ENCODE measurements at regions not wholly inside any gene's neighbourhood (a gene's known extent, or its start where the extent isn't known, plus 50 kb on each side); places are given as distances from the start of the nearest gene placed in this dataset.
A peak's percentile ranks its signal among the peaks of the same experiment; 100 is the strongest.
"Not testable (repeated sequence)": the region's sequence is repeated elsewhere in the genome, so short reads cannot be mapped to it uniquely, and the experiment has no call there.

GRCh38 chr10:46786518-46787320 lies 124.5 kb upstream of the PTPN20 start:
- H3K27me3 ChIP-seq; H3K9me3 ChIP-seq; H3K4me1 ChIP-seq; intact Hi-C loops (cut with DNase I; ENCODE audit: low total_unique reads); H3K36me3 ChIP-seq: not testable (repeated sequence)
- peak; percentile 31 to 65 for DNase-seq
- H3K27ac ChIP-seq = peak overlapping the region; percentile 42 to 68
- peak overlapping the region; percentile 34 to 73 for H3K4me3 ChIP-seq

- intact Hi-C loops (cut with DNase I; ENCODE audit: low total_unique reads) = no loop called here
- Histone ChIP-seq H3K27me3 (no peaks in the 10 kb centered on the region), H3K36me3 (no peaks in the 10 kb centered on the region), H3K4me3 (peak overlapping the region in 1 of 2 donors; percentile 73), H3K4me1 (no peaks in the 10 kb centered on the region), H3K27ac (peak overlapping the region in 1 of 2 donors; percentile 68), H3K9me3 (no peaks in the 10 kb centered on the region)
- no peak for DNase-seq
- TF ChIP-seq CTCF (IDR thresholded peaks at IDR 0.05) = no peak
- no peak for TF ChIP-seq POLR2A (IDR thresholded peaks at IDR 0.05)
Measured at GRCh38 chr10:46787321-46787615, 124.0 kb upstream of the PTPN20 start.

DNA sequence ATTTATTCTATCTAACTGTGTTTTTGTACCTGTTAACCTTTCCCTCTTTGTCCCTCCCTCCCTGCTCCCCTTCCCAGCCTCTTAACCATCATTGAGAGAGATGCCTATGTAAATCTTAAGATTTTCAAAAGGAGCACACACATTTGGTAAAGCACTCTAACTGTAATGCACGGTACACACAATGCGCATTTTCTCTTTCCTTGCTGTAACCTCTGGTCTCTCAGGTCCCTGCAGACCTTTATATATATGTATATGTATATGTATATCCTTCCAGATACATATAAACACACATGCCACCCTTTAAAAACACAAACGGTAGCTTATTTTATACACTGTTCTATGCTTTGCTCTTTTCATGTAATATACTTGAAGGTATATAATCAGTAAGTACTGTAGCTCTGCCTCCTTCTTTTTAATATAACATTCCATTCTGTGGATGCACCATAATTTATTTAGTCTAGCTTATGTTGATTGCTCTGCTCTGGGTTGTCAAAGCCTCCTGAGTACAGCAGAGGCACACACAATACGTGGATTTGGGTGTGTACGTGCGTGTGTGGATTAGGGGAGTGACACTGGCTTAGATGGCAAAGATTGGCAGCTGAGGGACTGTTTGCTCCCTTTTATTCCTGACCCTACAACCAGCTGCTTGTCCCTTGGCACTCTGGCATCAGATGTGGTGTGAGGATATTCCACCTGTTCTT lies 118.4 kb upstream of the PTPN20 start:
- DNase-seq, H3K9me3 ChIP-seq: not testable (repeated sequence)

DNA sequence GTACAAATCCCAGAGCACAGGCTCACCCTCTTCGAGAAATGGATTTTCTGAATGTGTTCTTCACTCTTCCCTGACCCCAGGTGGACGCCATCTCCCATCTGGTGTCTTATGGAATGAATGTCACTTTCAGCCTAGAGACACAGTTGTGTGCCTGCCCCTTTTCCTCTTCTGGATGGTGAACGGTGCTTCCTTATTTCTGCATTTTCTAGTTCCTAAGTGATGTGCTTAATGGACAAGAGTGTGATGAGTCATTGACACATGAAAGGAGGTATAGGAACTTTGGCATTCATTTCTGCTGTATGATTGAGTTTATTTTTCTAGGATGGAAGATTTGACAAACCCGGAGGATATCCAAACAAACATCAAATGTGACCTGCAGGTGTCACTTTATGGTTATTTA lies 114.9 kb upstream of the PTPN20 start:
- H3K9me3 ChIP-seq; DNase-seq; H3K27ac ChIP-seq; H3K27me3 ChIP-seq; H3K4me3 ChIP-seq; H3K4me1 ChIP-seq; H3K36me3 ChIP-seq; intact Hi-C loops (cut with DNase I; ENCODE audit: low total_unique reads): not testable (repeated sequence)

More for the DNA sequence above, 118.4 kb upstream of the PTPN20 start:
- H3K27ac ChIP-seq; H3K4me1 ChIP-seq; intact Hi-C loops (cut with DNase I; ENCODE audit: low total_unique reads); H3K36me3 ChIP-seq; H3K27me3 ChIP-seq; H3K4me3 ChIP-seq: not testable (repeated sequence)

DNA sequence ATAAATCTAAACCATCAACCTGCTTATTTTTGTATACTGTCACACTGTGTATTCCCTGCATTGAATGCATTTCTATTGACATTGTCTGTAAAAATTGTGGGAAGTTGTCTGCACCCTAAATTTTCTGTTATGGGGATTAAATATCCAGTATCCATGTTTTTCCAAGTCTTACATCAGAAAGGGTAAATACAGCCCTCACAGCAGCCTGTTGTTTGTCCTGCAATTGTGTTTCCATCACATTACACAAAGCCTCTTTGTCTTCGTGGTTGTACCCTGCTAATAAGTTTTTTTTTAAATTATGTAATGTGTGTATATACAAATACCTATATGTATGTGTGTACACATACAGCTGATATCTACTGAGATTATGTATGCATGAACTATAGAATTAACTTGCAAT lies 109.2 kb upstream of the PTPN20 start:
- DNase-seq; H3K4me3 ChIP-seq; H3K27me3 ChIP-seq; intact Hi-C loops (cut with DNase I; ENCODE audit: low total_unique reads); H3K36me3 ChIP-seq; H3K9me3 ChIP-seq; H3K4me1 ChIP-seq; H3K27ac ChIP-seq: not testable (repeated sequence)

DNA sequence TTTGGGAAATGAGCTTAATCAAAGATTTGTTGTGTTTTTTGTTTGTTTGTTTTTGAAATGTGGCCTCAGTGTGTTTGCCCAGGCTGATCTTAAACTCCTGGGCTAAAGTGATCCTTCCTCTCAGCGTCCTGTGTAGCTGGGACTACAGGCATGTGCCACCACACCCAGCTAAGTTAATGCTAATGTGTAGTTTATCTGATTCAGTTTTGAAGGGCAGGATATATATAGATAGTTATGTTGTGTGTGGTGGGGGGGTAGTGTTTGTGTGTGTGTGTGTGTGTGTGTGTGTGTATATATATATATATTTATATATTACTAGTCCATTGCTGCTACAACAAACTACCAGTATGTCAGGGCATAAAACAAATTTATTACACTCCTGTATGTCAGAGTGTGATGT lies 108.1 kb upstream of the PTPN20 start:
- H3K9me3 ChIP-seq; H3K36me3 ChIP-seq; intact Hi-C loops (cut with DNase I; ENCODE audit: low total_unique reads); DNase-seq; H3K27me3 ChIP-seq; H3K4me1 ChIP-seq; H3K4me3 ChIP-seq; H3K27ac ChIP-seq: not testable (repeated sequence)

DNA sequence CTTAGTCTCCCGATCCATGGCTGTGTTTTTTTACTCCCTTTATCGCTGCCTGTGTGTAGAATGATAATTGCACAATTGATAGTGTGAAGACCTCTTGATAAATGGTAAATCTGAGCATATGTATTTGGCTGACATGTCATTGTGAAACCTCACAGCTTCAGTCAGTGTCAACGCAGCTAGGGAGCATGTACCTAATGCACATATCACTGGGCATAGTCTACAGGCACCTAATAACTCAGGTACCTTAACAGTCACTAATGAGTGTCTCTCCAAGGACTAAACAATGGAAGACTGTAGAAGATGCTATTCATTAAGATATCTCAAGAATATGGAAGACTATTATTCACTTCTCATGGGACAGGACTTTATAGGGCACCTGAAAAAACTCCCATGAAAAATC lies 101.0 kb upstream of the PTPN20 start:
- H3K36me3 ChIP-seq; H3K9me3 ChIP-seq; H3K27me3 ChIP-seq; H3K27ac ChIP-seq; H3K4me3 ChIP-seq; intact Hi-C loops (cut with DNase I; ENCODE audit: low total_unique reads); DNase-seq; H3K4me1 ChIP-seq: not testable (repeated sequence)

GRCh38 chr10:46816126-46816525 lies 95.1 kb upstream of the PTPN20 start:
- H3K36me3 ChIP-seq; intact Hi-C loops (cut with DNase I; ENCODE audit: low total_unique reads): not testable (repeated sequence)

GRCh38 chr10:46840393-46841050 lies 70.7 kb upstream of the PTPN20 start:
- H3K9me3 ChIP-seq; H3K4me1 ChIP-seq; H3K27ac ChIP-seq; DNase-seq; H3K27me3 ChIP-seq; H3K4me3 ChIP-seq; H3K36me3 ChIP-seq; intact Hi-C loops (cut with DNase I; ENCODE audit: low total_unique reads): not testable (repeated sequence)

More at GRCh38 chr10:46816126-46816525, 95.1 kb upstream of the PTPN20 start:
- not testable (repeated sequence) for DNase-seq, H3K27me3 ChIP-seq, H3K9me3 ChIP-seq, H3K4me3 ChIP-seq, H3K27ac ChIP-seq, H3K4me1 ChIP-seq

DNA sequence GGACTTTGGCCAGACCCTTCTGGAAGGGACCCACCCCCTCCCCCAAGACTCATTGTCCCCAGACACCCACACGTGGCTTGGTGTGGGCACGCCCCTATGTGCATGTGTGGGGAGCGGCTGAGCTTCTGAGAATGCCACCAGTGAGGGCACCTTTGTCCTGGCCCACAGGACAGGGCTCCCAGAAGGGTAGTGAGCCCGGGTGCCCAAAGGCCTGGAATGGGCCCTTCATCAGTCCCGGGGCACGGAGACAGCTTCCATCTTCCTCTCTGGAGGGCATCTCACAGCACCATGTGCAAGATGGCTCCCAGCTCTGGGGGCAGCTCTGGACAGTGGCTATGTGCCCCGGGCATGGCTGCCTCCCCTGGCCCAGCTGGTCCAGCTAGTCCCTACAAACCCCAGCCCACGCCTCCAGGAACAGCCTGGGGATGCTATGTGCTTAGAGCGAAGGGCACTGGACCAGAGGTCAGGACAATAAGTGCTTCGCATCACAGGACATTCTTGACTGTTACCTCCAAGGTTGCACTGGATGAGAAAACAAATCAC lies 70.1 kb upstream of the PTPN20 start:
- H3K4me1 ChIP-seq; DNase-seq; H3K27me3 ChIP-seq; H3K27ac ChIP-seq; intact Hi-C loops (cut with DNase I; ENCODE audit: low total_unique reads); H3K9me3 ChIP-seq; H3K36me3 ChIP-seq; H3K4me3 ChIP-seq: not testable (repeated sequence)

- H3K27me3 ChIP-seq; intact Hi-C loops (cut with DNase I; ENCODE audit: low total_unique reads); H3K4me1 ChIP-seq; H3K4me3 ChIP-seq; DNase-seq; H3K27ac ChIP-seq; H3K9me3 ChIP-seq; H3K36me3 ChIP-seq: not testable (repeated sequence)
Measured at GRCh38 chr10:46845194-46845593, 66.0 kb upstream of the PTPN20 start.

- H3K27me3 ChIP-seq; H3K9me3 ChIP-seq; H3K4me1 ChIP-seq; H3K27ac ChIP-seq; intact Hi-C loops (cut with DNase I; ENCODE audit: low total_unique reads); H3K36me3 ChIP-seq; DNase-seq; H3K4me3 ChIP-seq: not testable (repeated sequence)
Measured at GRCh38 chr10:46845640-46846039, 65.6 kb upstream of the PTPN20 start.
